ENCODE measurements at regions not wholly inside any gene's neighbourhood (a gene's known extent, or its start where the extent isn't known, plus 50 kb on each side); places are given as distances from the start of the nearest gene placed in this dataset.

GRCh38 chr12:124698998-124699305 is 131.5 kb upstream of the NCOR2 start:
- WGBS = 84% methylated on average over 6 of the region's 6 CpGs
- TF ChIP-seq FOXA1 (IDR thresholded peaks at IDR 0.05) = no peak
- TF ChIP-seq MAX (IDR thresholded peaks at IDR 0.05) = no peak
- no peak for TF ChIP-seq RAD21 (IDR thresholded peaks at IDR 0.05)
- no peak for TF ChIP-seq NR2F2 (IDR thresholded peaks at IDR 0.05)
- no peak for TF ChIP-seq EGR1 (IDR thresholded peaks at IDR 0.05; ENCODE audit: low read depth in 2 of 2)
- TF ChIP-seq REST (IDR thresholded peaks at IDR 0.05) = no peak
- no peak for TF ChIP-seq ATF3 (IDR thresholded peaks at IDR 0.05)
- no peak for TF ChIP-seq FOXA2 (IDR thresholded peaks at IDR 0.05)
- no peak for TF ChIP-seq ZBTB33 (IDR thresholded peaks at IDR 0.05)
- TF ChIP-seq YY1 (IDR thresholded peaks at IDR 0.05) = no peak
- TF ChIP-seq TAF1 (conservative IDR thresholded peaks at IDR 0.05) = no peak
- no peak for TF ChIP-seq RXRA (IDR thresholded peaks at IDR 0.05)
- no peak for TF ChIP-seq CTCF (IDR thresholded peaks at IDR 0.05; ENCODE audit: low read depth, low read length, missing input control)
- no peak for TF ChIP-seq GABPA (IDR thresholded peaks at IDR 0.05 in 1 of 2, conservative IDR thresholded peaks at IDR 0.05 in 1 of 2)
- no peak for TF ChIP-seq HNF4G (IDR thresholded peaks at IDR 0.05)
- no peak for TF ChIP-seq HNF4A (conservative IDR thresholded peaks at IDR 0.05)
- TF ChIP-seq SP1 (IDR thresholded peaks at IDR 0.05) = no peak
- no peak for TF ChIP-seq JUND (IDR thresholded peaks at IDR 0.05)
- no peak overlapping the region for H3K27ac ChIP-seq (ENCODE audit: low read depth in 1 of 2, low read length in 2 of 2)
- H3K36me3 ChIP-seq (ENCODE audit: control insufficient read depth in 4 of 4, insufficient read depth in 3 of 4, low read depth in 1 of 4, low read length in 3 of 4) = no peaks in the 10 kb centered on the region
- H3K9ac ChIP-seq (ENCODE audit: low read depth in 1 of 2, low read length in 2 of 2) = no peak overlapping the region
- peaks cover 0 to 3% (median 0%) of the 10 kb centered on the region in 4 donors for H3K4me1 ChIP-seq (ENCODE audit: control insufficient read depth in 4 of 4, insufficient read depth in 4 of 4, low read length in 3 of 4)
- no peaks in the 10 kb centered on the region for H3K9me3 ChIP-seq (ENCODE audit: control insufficient read depth in 4 of 4, low read length in 3 of 4)
- DNase-seq (ENCODE audit: low spot score) = no peak
- no peaks in the 10 kb centered on the region for H3K27me3 ChIP-seq (ENCODE audit: control insufficient read depth in 4 of 4, insufficient read depth in 4 of 4, low read length in 3 of 4)
- H3K4me3 ChIP-seq (ENCODE audit: low read depth in 1 of 3, low read length in 3 of 3) = no peak overlapping the region

Data from liver (tissue), 8 donors.